ENCODE measurements at regions not wholly inside any gene's neighbourhood (a gene's known extent, or its start where the extent isn't known, plus 50 kb on each side); places are given as distances from the start of the nearest gene placed in this dataset.

- DNase-seq (ENCODE audit: low read depth), result no peak
- no peak for TF ChIP-seq CTCF (IDR thresholded peaks at IDR 0.05; ENCODE audit: insufficient read depth, low read depth, low read length)
Observed at GRCh38 chr3:164620956-164621355, 457.3 kb downstream of the SI start.

GRCh38 chr3:164620423-164620822 is 457.9 kb downstream of the SI start:
- TF ChIP-seq CTCF (IDR thresholded peaks at IDR 0.05; ENCODE audit: insufficient read depth, low read depth, low read length), result no peak
- no peak for DNase-seq (ENCODE audit: low read depth)
- no peak overlapping the region for H3K4me3 ChIP-seq (ENCODE audit: low read depth, low read length)

More at GRCh38 chr3:164620956-164621355, 457.3 kb downstream of the SI start:
- H3K4me3 ChIP-seq (ENCODE audit: low read depth, low read length), result no peak overlapping the region

GRCh38 chr3:164612751-164613150 is 465.5 kb downstream of the SI start:
- no peak for TF ChIP-seq CTCF (IDR thresholded peaks at IDR 0.05; ENCODE audit: insufficient read depth, low read depth, low read length)
- H3K4me3 ChIP-seq (ENCODE audit: low read depth, low read length), result no peak overlapping the region
- DNase-seq (ENCODE audit: low read depth), result no peak

- H3K4me3 ChIP-seq (ENCODE audit: low read depth, low read length), result no peak overlapping the region
- no peak for DNase-seq (ENCODE audit: low read depth)
- no peak for TF ChIP-seq CTCF (IDR thresholded peaks at IDR 0.05; ENCODE audit: insufficient read depth, low read depth, low read length)
Observed at GRCh38 chr3:164608554-164609276, 469.6 kb downstream of the SI start.

- no peak overlapping the region for H3K4me3 ChIP-seq (ENCODE audit: low read depth, low read length)
- TF ChIP-seq CTCF (IDR thresholded peaks at IDR 0.05; ENCODE audit: insufficient read depth, low read depth, low read length), result no peak
- DNase-seq (ENCODE audit: low read depth), result no peak
Observed at GRCh38 chr3:164604687-164605086, 473.6 kb downstream of the SI start.

GRCh38 chr3:164577667-164578210 is 500.6 kb downstream of the SI start:
- no peak overlapping the region for H3K4me3 ChIP-seq (ENCODE audit: low read depth, low read length)
- no peak for TF ChIP-seq CTCF (IDR thresholded peaks at IDR 0.05; ENCODE audit: insufficient read depth, low read depth, low read length)
- DNase-seq (ENCODE audit: low read depth), result no peak
